Psoas muscle (tissue), 7 donors: ENCODE measurements at regions not wholly inside any gene's neighbourhood (a gene's known extent, or its start where the extent isn't known, plus 50 kb on each side); places are given as distances from the start of the nearest gene placed in this dataset.

ENCODE experiments used
- ATAC-seq, 4 donors: fragments of 200-7000 bp; cut with Tn5 transposase; one replicate each; pipeline ENCODE4 v1.9.1; 2020; ENCODE audit warnings: moderate library complexity in 3 of 4, mild to moderate bottlenecking in 2 of 4
- DNase-seq, 2 donors: peaks; one replicate each; pipeline ENCODE4 v3.0.0-alpha.2; 2020
- H3K27ac ChIP-seq: fragments of 200-600 bp; one replicate; pipeline ENCODE4 v1.8.0; 2022
- H3K27me3 ChIP-seq, 3 donors: fragments of 200-600 bp in 1 of 3; one replicate each; pipeline versions ENCODE4 v1.6.1 to v1.8.0; 2013 to 2022; ENCODE audit warnings: low read length in 2 of 3, mild to moderate bottlenecking in 2 of 3, moderate library complexity in 1 of 3; ENCODE audit not compliant: insufficient read depth in 3 of 3
- H3K36me3 ChIP-seq, 2 donors: fragments of 200-600 bp in 1 of 2; one replicate each; pipeline versions ENCODE4 v1.6.1 to v1.8.0; 2013 to 2022; ENCODE audit warnings: low read depth in 1 of 2, mild to moderate bottlenecking in 1 of 2, moderate library complexity in 1 of 2; ENCODE audit not compliant: insufficient read depth in 1 of 2
- H3K4me1 ChIP-seq: fragments of 200-600 bp; one replicate; pipeline ENCODE4 v1.8.0; 2022
- H3K4me3 ChIP-seq: fragments of 200-600 bp; one replicate; pipeline ENCODE4 v1.8.0; 2022; ENCODE audit warnings: mild to moderate bottlenecking
- H3K9me3 ChIP-seq: fragments of 200-600 bp; one replicate; pipeline ENCODE4 v1.8.0; 2022
- CTCF ChIP-seq: fragments of 200-600 bp; IDR thresholded peaks from one replicate; pipeline ENCODE4 v1.8.0; 2022; ENCODE audit warnings: antibody characterized with exemption
- WGBS, 3 donors: extraction: QIAGEN DNeasy Blood & Tissue Kit; methylation state at CpG; one replicate each; pipeline versions ENCODE4 v1.1.6 to v1.1.7; 2013; 5-methylcytosine and 5-hydroxymethylcytosine counted together
- intact Hi-C, 2 donors: fragments of 100-400 bp; cut with DNase I; formaldehyde crosslinking; loops; one replicate each; pipeline versions ENCODE4 v1.11.0 to v1.14.2; 2022
- donor health status: healthy with polysubstance abuse.
- donor health status: DM: no; HTN: no; CAD: no; lungs with moderate emphysema.
- donor health status: Bipolar disorder and iron deficiency.
- donor health status: healthy.
- donor health status: DM: yes; HTN: yes; CAD: no.
- donor health status: DM: no; HTN: no; CAD: no.
- donor health status: DM: yes; HTN: yes; CAD: no.

- Histone ChIP-seq H3K27ac (no peak overlapping the region), H3K4me1 (peaks cover 4% of the 10 kb centered on the region), H3K36me3 (no peaks in the 10 kb centered on the region), H3K4me3 (no peak overlapping the region), H3K9me3 (no peaks in the 10 kb centered on the region), H3K27me3 (no peaks in the 10 kb centered on the region)
- ATAC-seq (no peak), DNase-seq (no peak)
- WGBS, 3 donors: 62 to 71% (median 64%) methylated on average over 4 of the region's 4 CpGs
- intact Hi-C loops: no loop called here
- no peak for TF ChIP-seq CTCF
Measured at GRCh38 chr13:104832231-104832630, 1703.2 kb downstream of the EFNB2 start.

GRCh38 chr13:104831831-104832230 lies 1703.6 kb downstream of the EFNB2 start:
- intact Hi-C loops: no loop called here
- no peaks in the 10 kb centered on the region for H3K27me3 ChIP-seq
- no peak overlapping the region for H3K27ac ChIP-seq
- no peaks in the 10 kb centered on the region for H3K9me3 ChIP-seq
- ATAC-seq: no peak
- 25 to 28% (median 27%) methylated on average over 6 of the region's 6 CpGs for WGBS, 3 donors
- DNase-seq: no peak
- H3K4me1 ChIP-seq: peaks cover 4% of the 10 kb centered on the region
- no peak for TF ChIP-seq CTCF
- no peak overlapping the region for H3K4me3 ChIP-seq
- H3K36me3 ChIP-seq: no peaks in the 10 kb centered on the region

GRCh38 chr13:104823709-104824108 lies 1711.8 kb downstream of the EFNB2 start:
- Histone ChIP-seq H3K27ac (no peak overlapping the region), H3K36me3 (no peaks in the 10 kb centered on the region), H3K4me3 (no peak overlapping the region), H3K4me1 (no peaks in the 10 kb centered on the region), H3K9me3 (no peaks in the 10 kb centered on the region), H3K27me3 (no peaks in the 10 kb centered on the region)
- ATAC-seq (no peak), DNase-seq (no peak)
- no peak for TF ChIP-seq CTCF
- 86 to 96% (median 92%) methylated on average over 1 of the region's 1 CpG for WGBS, 3 donors
- intact Hi-C loops: no loop called here

GRCh38 chr13:104823071-104823470 lies 1712.4 kb downstream of the EFNB2 start:
- intact Hi-C loops: no loop called here
- WGBS, 3 donors: 21 to 46% (median 27%) methylated on average over 3 of the region's 3 CpGs
- Histone ChIP-seq H3K27me3 (no peaks in the 10 kb centered on the region), H3K36me3 (no peaks in the 10 kb centered on the region), H3K27ac (no peak overlapping the region), H3K4me3 (no peak overlapping the region), H3K9me3 (no peaks in the 10 kb centered on the region), H3K4me1 (no peaks in the 10 kb centered on the region)
- no peak for ATAC-seq
- DNase-seq: no peak
- no peak for TF ChIP-seq CTCF

- DNase-seq (no peak), ATAC-seq (no peak)
- Histone ChIP-seq H3K4me1 (no peaks in the 10 kb centered on the region), H3K27me3 (no peaks in the 10 kb centered on the region), H3K9me3 (no peaks in the 10 kb centered on the region), H3K27ac (no peak overlapping the region), H3K36me3 (no peaks in the 10 kb centered on the region), H3K4me3 (no peak overlapping the region)
- WGBS, 3 donors: 53 to 69% (median 61%) methylated on average over 4 of the region's 4 CpGs
- intact Hi-C loops: no loop called here
- TF ChIP-seq CTCF: no peak
Measured at GRCh38 chr13:104817271-104817670, 1718.2 kb downstream of the EFNB2 start.
